Esophagus squamous epithelium (tissue), 4 donors: ENCODE measurements at regions not wholly inside any gene's neighbourhood (a gene's known extent, or its start where the extent isn't known, plus 50 kb on each side); places are given as distances from the start of the nearest gene placed in this dataset.

Experiments
- POLR2A ChIP-seq, 4 donors: fragments of 450-650 bp; IDR thresholded peaks; one replicate each; pipeline ENCODE4 v1.6.1; 2017; ENCODE audit warnings: antibody characterized with exemption in 4 of 4, mild to moderate bottlenecking in 4 of 4, moderate library complexity in 3 of 4
- TF ChIP-seq, protein P1 (sequence below), 6 experiments: fragments of 450-650 bp in 4 of 6; fragments of 200-600 bp in 2 of 6; sonication (generic) in 2 of 6; IDR thresholded peaks; one replicate each; pipeline ENCODE4 v1.5.1; 2016 to 2019; ENCODE audit warnings: antibody characterized with exemption in 6 of 6, mild to moderate bottlenecking in 4 of 6, moderate library complexity in 4 of 6

DNA sequence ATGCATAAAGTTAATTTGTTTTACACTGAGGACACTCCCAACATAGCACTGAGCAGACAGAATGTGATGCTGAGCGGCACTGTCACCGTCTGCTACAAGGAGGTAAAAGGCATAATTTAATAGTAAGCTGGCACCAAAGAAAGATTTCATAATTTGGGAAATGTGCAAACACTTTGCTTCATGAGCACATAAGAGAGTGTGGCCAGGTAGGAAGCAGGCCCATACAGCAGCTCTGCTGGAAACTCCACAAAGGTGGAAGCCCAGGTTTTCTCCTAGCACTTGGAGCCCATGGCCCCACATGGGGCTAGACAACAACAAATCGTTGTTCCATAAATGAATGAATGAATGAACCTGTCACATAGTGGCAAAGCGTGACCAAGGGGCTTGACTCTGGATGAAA is 68.5 kb upstream of the CACNA2D3 start:
- TF ChIP-seq, protein P1, sequence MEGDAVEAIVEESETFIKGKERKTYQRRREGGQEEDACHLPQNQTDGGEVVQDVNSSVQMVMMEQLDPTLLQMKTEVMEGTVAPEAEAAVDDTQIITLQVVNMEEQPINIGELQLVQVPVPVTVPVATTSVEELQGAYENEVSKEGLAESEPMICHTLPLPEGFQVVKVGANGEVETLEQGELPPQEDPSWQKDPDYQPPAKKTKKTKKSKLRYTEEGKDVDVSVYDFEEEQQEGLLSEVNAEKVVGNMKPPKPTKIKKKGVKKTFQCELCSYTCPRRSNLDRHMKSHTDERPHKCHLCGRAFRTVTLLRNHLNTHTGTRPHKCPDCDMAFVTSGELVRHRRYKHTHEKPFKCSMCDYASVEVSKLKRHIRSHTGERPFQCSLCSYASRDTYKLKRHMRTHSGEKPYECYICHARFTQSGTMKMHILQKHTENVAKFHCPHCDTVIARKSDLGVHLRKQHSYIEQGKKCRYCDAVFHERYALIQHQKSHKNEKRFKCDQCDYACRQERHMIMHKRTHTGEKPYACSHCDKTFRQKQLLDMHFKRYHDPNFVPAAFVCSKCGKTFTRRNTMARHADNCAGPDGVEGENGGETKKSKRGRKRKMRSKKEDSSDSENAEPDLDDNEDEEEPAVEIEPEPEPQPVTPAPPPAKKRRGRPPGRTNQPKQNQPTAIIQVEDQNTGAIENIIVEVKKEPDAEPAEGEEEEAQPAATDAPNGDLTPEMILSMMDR (IDR thresholded peaks at IDR 0.05) = no peak
- no peak for TF ChIP-seq POLR2A (IDR thresholded peaks at IDR 0.05)
